ENCODE measurements at regions not wholly inside any gene's neighbourhood (a gene's known extent, or its start where the extent isn't known, plus 50 kb on each side); places are given as distances from the start of the nearest gene placed in this dataset.
"Not testable (repeated sequence)": the region's sequence is repeated elsewhere in the genome, so short reads cannot be mapped to it uniquely, and the experiment has no call there.

DNA sequence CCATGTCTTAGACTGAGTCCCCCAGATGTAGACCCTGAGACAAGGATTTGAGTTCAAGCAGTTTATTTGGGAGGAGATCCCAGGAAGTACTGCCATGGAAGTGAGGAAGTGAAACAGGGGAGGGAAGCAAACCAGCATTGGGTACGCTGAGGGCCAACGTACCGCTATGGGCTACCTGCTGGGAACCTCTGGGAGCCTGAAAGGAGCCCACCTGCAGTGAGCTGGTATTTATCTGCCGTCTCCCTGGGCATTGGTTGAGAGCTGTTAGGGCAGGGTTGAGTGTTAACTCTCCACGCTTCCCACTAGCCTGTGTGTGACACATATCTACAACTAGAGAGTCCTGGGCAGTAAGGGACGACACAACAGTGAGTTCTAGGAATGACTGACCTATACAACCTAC, 131.6 kb upstream of the SLC24A2 start:
- no peak overlapping the region for H3K4me3 ChIP-seq (ENCODE audit: low read length)
- no peaks in the 10 kb centered on the region for H3K4me1 ChIP-seq (ENCODE audit: insufficient read depth, low read length)
- no peaks in the 10 kb centered on the region for H3K9me3 ChIP-seq (ENCODE audit: insufficient read depth, low read depth, low read length)
- H3K9ac ChIP-seq (ENCODE audit: low read depth, low read length): no peak overlapping the region
- H3K27ac ChIP-seq (ENCODE audit: low read depth, low read length): no peak overlapping the region
- H3K27me3 ChIP-seq (ENCODE audit: insufficient read depth, low read length): peaks cover 8% of the 10 kb centered on the region; the same call in 1 of the 2 replicates
- no peaks in the 10 kb centered on the region for H3K36me3 ChIP-seq (ENCODE audit: insufficient read depth, low read length)
- WGBS: 64% methylated on average over 6 of the region's 6 CpGs

DNA sequence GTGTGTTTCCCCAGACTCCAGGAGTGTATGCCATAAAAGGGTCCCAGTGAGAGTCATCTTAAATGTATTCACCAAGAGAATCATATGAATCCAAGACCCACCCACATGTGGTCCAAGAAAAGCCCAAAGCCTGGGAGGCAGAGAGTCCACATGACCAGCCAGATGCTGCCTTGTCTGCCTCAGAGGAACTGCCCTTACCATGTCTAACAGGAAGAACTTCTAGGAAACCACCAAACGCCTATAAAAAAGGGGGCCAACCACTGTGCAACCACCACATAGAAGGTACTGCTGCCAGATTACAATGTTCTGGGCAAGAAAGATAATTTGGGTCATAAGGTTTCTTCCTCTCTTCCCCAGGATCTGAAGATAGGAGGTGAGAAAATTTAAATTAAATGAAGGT, 129.8 kb upstream of the SLC24A2 start:
- H3K27ac ChIP-seq (ENCODE audit: low read depth, low read length): no peak overlapping the region
- no peaks in the 10 kb centered on the region for H3K36me3 ChIP-seq (ENCODE audit: insufficient read depth, low read length)
- no peaks in the 10 kb centered on the region for H3K9me3 ChIP-seq (ENCODE audit: insufficient read depth, low read depth, low read length)
- 81% methylated on average over 1 of the region's 1 CpG for WGBS
- no peaks in the 10 kb centered on the region for H3K27me3 ChIP-seq (ENCODE audit: insufficient read depth, low read length)
- H3K4me3 ChIP-seq (ENCODE audit: low read length): no peak overlapping the region
- H3K4me1 ChIP-seq (ENCODE audit: insufficient read depth, low read length): no peaks in the 10 kb centered on the region
- H3K9ac ChIP-seq (ENCODE audit: low read depth, low read length): no peak overlapping the region

DNA sequence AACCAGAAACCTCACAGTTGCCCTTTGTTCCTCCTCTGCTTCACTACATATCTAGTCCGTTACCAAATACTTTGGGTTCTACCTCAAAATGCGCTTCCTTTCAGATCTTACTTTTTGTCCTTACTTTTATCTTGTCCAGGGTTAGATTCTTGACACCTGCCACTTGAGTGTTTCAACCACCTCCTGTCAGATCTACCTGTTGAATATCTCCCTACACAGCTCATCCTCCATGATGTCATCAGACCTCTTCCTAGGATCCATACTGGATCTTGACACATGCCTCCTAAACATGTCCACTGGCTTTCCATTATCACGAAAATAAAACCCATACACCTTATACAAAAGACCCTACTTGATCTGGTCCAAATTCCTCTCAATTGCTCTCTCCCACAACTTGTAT, 125.2 kb upstream of the SLC24A2 start:
- 94% methylated on average over 3 of the region's 3 CpGs for WGBS
- H3K27me3 ChIP-seq (ENCODE audit: insufficient read depth, low read length): no peaks in the 10 kb centered on the region
- H3K4me3 ChIP-seq (ENCODE audit: low read length): no peak overlapping the region

DNA sequence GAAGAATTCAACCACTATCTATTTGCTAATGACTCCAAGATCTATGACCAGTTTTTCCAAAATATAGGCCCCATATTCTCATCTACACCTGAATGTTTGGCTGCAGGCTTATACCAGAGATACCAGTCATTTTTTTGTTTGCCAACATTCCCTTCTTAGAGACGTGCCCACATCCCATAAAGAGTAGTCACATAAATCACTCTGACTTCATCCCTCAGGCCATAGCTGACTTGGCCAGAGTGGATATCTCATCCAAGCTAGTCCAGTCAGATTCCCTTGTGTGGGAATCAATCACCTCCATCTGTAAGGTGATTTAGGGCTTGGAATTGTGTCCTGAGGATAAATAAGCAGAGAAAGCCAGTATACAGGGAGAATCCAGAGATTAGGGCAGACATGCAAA, 124.3 kb upstream of the SLC24A2 start:
- no peaks in the 10 kb centered on the region for H3K36me3 ChIP-seq (ENCODE audit: insufficient read depth, low read length)
- no peak overlapping the region for H3K27ac ChIP-seq (ENCODE audit: low read depth, low read length)
- no peak overlapping the region for H3K4me3 ChIP-seq (ENCODE audit: low read length)
- H3K9me3 ChIP-seq (ENCODE audit: insufficient read depth, low read depth, low read length): no peaks in the 10 kb centered on the region
- 93% methylated on average over 1 of the region's 1 CpG for WGBS
- H3K9ac ChIP-seq (ENCODE audit: low read depth, low read length): no peak overlapping the region
- H3K4me1 ChIP-seq (ENCODE audit: insufficient read depth, low read length): no peaks in the 10 kb centered on the region
- H3K27me3 ChIP-seq (ENCODE audit: insufficient read depth, low read length): no peaks in the 10 kb centered on the region

More for the DNA sequence above, 125.2 kb upstream of the SLC24A2 start:
- Histone ChIP-seq H3K9ac (ENCODE audit: low read depth, low read length) (no peak overlapping the region), H3K9me3 (ENCODE audit: insufficient read depth, low read depth, low read length) (no peaks in the 10 kb centered on the region), H3K36me3 (ENCODE audit: insufficient read depth, low read length) (no peaks in the 10 kb centered on the region), H3K4me1 (ENCODE audit: insufficient read depth, low read length) (no peaks in the 10 kb centered on the region), H3K27ac (ENCODE audit: low read depth, low read length) (no peak overlapping the region)

DNA sequence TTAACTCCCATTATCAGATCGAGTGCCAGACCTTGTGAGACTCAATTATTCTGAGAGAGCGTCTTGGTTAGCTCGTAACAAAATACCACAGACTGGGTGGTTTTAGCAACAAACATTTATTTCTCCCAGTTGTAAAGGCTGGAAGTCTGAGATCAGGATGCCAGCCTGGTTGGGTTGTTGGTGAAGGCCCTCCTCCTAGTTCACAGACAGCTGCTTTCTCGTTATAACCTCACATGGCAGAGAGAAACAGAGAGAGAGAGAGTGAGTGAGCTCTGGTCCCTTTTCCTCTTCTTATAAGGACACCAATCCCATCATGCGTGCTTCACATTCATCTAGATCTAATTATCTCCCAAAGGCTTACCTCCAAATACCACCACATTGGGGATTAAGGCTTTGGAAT, 114.2 kb upstream of the SLC24A2 start:
- Histone ChIP-seq H3K4me3 (ENCODE audit: low read length) (no peak overlapping the region), H3K9me3 (ENCODE audit: insufficient read depth, low read depth, low read length) (no peaks in the 10 kb centered on the region), H3K4me1 (ENCODE audit: insufficient read depth, low read length) (no peaks in the 10 kb centered on the region), H3K27me3 (ENCODE audit: insufficient read depth, low read length) (no peaks in the 10 kb centered on the region), H3K9ac (ENCODE audit: low read depth, low read length) (no peak overlapping the region), H3K27ac (ENCODE audit: low read depth, low read length) (no peak overlapping the region), H3K36me3 (ENCODE audit: insufficient read depth, low read length) (no peaks in the 10 kb centered on the region)
- WGBS: 98% methylated on average over 4 of the region's 5 CpGs

DNA sequence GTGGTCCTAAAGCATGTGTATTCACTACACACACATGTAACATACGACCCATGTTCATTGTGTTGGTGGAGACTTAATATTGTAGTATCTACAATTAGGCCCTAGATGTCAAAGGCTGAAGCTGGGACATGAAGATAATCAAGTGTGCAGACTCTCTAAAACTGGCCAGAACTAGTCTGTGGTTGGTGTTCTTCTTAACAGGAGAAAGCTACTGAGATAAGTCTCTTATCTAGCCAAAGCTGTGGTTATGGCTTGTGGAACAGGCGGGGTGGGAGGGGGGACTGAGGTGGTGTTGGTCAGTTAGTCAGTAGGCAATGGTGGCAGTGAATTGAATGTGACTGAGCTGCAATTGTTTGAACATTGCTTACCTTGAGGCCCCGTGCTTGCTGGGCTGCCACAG, 112.7 kb upstream of the SLC24A2 start:
- no peaks in the 10 kb centered on the region for H3K9me3 ChIP-seq (ENCODE audit: insufficient read depth, low read depth, low read length)
- no peaks in the 10 kb centered on the region for H3K36me3 ChIP-seq (ENCODE audit: insufficient read depth, low read length)
- WGBS: 96% methylated on average over 3 of the region's 3 CpGs
- no peak overlapping the region for H3K4me3 ChIP-seq (ENCODE audit: low read length)
- no peak overlapping the region for H3K9ac ChIP-seq (ENCODE audit: low read depth, low read length)
- no peaks in the 10 kb centered on the region for H3K4me1 ChIP-seq (ENCODE audit: insufficient read depth, low read length)
- H3K27me3 ChIP-seq (ENCODE audit: insufficient read depth, low read length): no peaks in the 10 kb centered on the region
- H3K27ac ChIP-seq (ENCODE audit: low read depth, low read length): no peak overlapping the region

DNA sequence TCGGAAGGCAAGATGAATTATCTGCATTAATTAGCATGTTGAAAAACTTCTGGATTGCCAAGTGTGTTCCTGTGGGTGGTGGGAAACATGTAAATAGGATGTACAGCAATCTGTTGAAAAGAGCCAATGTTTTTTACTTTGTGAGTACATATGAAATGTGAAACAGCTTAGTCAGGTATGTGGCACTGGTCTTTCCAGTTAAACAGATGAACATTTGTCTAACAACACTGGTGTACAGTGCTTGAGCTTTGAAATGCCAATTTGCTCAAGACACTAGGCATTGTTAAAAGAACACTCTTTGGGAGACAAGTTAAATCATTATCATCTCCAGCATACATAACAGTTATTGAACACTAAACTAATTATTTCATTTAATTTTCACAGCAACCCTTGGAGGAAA, 107.3 kb upstream of the SLC24A2 start:
- Histone ChIP-seq H3K4me3 (ENCODE audit: low read length) (no peak overlapping the region), H3K27me3 (ENCODE audit: insufficient read depth, low read length) (no peaks in the 10 kb centered on the region), H3K9ac (ENCODE audit: low read depth, low read length) (no peak overlapping the region), H3K36me3 (ENCODE audit: insufficient read depth, low read length) (no peaks in the 10 kb centered on the region), H3K9me3 (ENCODE audit: insufficient read depth, low read depth, low read length) (no peaks in the 10 kb centered on the region), H3K4me1 (ENCODE audit: insufficient read depth, low read length) (no peaks in the 10 kb centered on the region), H3K27ac (ENCODE audit: low read depth, low read length) (no peak overlapping the region)
- WGBS: 89% methylated on average over 1 of the region's 1 CpG

DNA sequence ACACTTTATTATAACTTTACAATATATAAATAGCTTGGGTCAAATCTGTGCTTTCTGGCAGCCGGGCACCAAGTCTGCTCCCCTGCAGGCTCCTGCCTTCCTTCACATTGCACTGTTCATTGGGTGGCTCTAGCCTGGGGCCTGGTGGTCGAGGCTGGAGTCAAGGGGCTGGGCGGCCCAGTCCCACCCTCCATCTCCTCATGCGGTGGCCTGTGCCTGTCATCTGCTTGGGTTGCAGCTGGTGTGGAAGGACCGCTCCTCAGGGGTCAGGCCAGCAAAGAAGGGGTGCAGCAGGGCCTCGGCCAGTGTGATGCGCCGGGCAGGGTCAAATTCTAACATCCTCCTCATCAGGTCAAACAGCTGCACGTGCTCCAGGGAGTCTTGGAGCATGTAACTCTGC, 106.7 kb upstream of the SLC24A2 start:
- not testable (repeated sequence) for H3K27me3 ChIP-seq (ENCODE audit: insufficient read depth, low read length); H3K27ac ChIP-seq (ENCODE audit: low read depth, low read length); H3K4me1 ChIP-seq (ENCODE audit: insufficient read depth, low read length); H3K36me3 ChIP-seq (ENCODE audit: insufficient read depth, low read length); H3K9ac ChIP-seq (ENCODE audit: low read depth, low read length); H3K4me3 ChIP-seq (ENCODE audit: low read length); H3K9me3 ChIP-seq (ENCODE audit: insufficient read depth, low read depth, low read length)
- 94% methylated on average over 8 of the region's 9 CpGs for WGBS

DNA sequence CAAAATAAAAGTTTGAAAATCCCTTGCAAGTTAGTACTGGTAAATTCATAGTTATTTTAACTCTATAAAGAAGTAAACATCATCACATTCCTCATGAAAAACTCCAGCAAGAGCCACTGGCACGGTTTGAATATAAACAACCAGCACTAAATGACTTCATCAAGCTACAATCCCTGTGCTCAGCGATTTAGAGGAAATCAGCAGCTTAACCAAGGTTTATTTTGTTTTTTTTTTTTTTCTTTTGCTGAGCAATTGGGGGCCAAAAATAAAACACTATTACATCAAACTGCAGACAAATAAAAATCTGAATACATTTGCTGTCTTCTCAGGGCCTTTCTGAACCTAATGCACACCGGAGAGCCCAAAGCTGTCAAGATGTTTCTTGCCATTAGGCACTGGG, 106.2 kb upstream of the SLC24A2 start:
- Histone ChIP-seq H3K36me3 (ENCODE audit: insufficient read depth, low read length) (no peaks in the 10 kb centered on the region), H3K27ac (ENCODE audit: low read depth, low read length) (no peak overlapping the region), H3K4me3 (ENCODE audit: low read length) (no peak overlapping the region), H3K9ac (ENCODE audit: low read depth, low read length) (no peak overlapping the region), H3K27me3 (ENCODE audit: insufficient read depth, low read length) (no peaks in the 10 kb centered on the region), H3K9me3 (ENCODE audit: insufficient read depth, low read depth, low read length) (no peaks in the 10 kb centered on the region), H3K4me1 (ENCODE audit: insufficient read depth, low read length) (no peaks in the 10 kb centered on the region)
- WGBS: 81% methylated on average over 3 of the region's 3 CpGs

DNA sequence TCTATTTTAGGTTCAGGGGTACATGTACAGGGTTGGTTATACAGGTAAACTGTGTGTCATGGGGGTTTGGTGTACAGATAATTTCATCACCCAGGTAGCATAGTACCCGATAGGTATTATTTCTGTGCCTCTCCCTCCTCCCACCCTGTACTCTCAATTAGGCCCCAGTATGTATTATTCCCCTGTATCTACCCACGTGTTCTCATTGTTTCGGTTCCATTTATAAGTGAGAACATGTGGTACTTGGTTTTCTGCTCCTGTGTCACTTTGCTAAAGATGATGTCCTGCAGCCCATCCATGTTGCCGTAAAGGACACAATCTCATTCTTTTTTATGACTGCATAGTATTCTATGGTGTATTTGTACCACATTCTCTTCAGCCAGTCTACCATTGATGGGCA, 96.8 kb upstream of the SLC24A2 start:
- no peaks in the 10 kb centered on the region for H3K9me3 ChIP-seq (ENCODE audit: insufficient read depth, low read depth, low read length)
- no peaks in the 10 kb centered on the region for H3K27me3 ChIP-seq (ENCODE audit: insufficient read depth, low read length)
- H3K4me3 ChIP-seq (ENCODE audit: low read length): no peak overlapping the region
- H3K9ac ChIP-seq (ENCODE audit: low read depth, low read length): no peak overlapping the region
- H3K36me3 ChIP-seq (ENCODE audit: insufficient read depth, low read length): no peaks in the 10 kb centered on the region
- 95% methylated on average over 4 of the region's 4 CpGs for WGBS
- no peak overlapping the region for H3K27ac ChIP-seq (ENCODE audit: low read depth, low read length)
- no peaks in the 10 kb centered on the region for H3K4me1 ChIP-seq (ENCODE audit: insufficient read depth, low read length)

DNA sequence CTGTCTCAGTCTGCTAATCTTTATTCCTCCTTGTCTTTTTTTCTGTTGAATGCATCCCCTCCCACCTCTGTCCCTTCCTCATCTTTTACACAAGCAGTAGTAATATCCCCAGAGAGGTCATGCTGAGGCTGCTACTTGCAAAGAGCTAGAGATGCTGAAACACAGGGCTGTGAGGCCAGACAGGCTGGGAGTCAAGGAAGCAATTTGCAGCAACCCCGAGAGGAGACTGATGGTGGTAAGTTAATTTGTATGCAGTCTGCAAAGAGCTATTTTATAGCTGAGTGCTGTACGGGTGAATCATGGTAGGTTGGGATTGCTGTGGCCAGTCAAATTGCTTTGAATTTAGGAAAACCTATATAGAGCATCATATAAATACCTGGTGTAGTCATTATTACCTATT, 90.2 kb upstream of the SLC24A2 start:
- Histone ChIP-seq H3K9ac (ENCODE audit: low read depth, low read length) (no peak overlapping the region), H3K27ac (ENCODE audit: low read depth, low read length) (no peak overlapping the region), H3K36me3 (ENCODE audit: insufficient read depth, low read length) (no peaks in the 10 kb centered on the region), H3K4me3 (ENCODE audit: low read length) (no peak overlapping the region), H3K4me1 (ENCODE audit: insufficient read depth, low read length) (no peaks in the 10 kb centered on the region), H3K27me3 (ENCODE audit: insufficient read depth, low read length) (no peaks in the 10 kb centered on the region), H3K9me3 (ENCODE audit: insufficient read depth, low read depth, low read length) (no peaks in the 10 kb centered on the region)
- 88% methylated on average over 2 of the region's 2 CpGs for WGBS

DNA sequence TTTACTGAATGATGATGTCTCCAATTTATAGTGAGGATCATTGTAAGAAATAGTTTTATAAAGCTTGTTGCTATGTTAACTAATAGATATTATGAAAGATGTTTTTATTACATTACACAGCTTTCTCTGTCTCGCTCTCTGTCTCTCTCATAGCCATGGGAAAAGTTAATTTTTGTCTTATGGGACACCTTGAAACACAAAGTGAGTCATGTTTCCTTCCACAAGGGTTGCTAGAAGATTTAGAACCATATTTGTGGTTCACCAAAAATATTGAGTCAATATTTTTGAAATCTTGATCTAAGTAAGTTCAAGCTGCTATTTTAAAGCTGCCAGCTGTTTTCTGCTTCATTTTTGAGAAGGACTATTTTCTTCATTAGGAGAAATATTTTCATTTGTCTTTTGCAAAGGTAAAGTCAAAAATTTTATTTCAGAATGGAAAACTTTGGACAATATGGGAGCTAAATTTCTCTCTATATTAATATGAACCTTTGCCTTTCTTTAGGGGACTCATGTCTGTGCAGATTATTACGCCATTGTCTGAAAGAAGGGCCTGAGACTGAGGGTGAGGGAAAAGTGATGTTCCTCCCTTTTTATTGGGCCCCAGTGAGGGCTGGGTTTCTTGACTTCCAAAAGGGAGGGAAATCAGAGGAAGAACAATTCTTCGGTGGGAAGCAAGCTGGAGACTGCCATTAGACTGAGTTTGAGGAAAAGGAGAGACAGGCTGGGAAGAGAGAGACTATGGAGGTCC, 87.9 kb upstream of the SLC24A2 start:
- H3K27ac ChIP-seq (ENCODE audit: low read depth, low read length): no peak overlapping the region
- H3K9ac ChIP-seq (ENCODE audit: low read depth, low read length): no peak overlapping the region
- no peaks in the 10 kb centered on the region for H3K9me3 ChIP-seq (ENCODE audit: insufficient read depth, low read depth, low read length)
- H3K27me3 ChIP-seq (ENCODE audit: insufficient read depth, low read length): no peaks in the 10 kb centered on the region
- WGBS: 89% methylated on average over 2 of the region's 3 CpGs
- no peaks in the 10 kb centered on the region for H3K36me3 ChIP-seq (ENCODE audit: insufficient read depth, low read length)
- no peaks in the 10 kb centered on the region for H3K4me1 ChIP-seq (ENCODE audit: insufficient read depth, low read length)
- H3K4me3 ChIP-seq (ENCODE audit: low read length): no peak overlapping the region
